ENCODE measurements at regions not wholly inside any gene's neighbourhood (a gene's known extent, or its start where the extent isn't known, plus 50 kb on each side); places are given as distances from the start of the nearest gene placed in this dataset.

DNA sequence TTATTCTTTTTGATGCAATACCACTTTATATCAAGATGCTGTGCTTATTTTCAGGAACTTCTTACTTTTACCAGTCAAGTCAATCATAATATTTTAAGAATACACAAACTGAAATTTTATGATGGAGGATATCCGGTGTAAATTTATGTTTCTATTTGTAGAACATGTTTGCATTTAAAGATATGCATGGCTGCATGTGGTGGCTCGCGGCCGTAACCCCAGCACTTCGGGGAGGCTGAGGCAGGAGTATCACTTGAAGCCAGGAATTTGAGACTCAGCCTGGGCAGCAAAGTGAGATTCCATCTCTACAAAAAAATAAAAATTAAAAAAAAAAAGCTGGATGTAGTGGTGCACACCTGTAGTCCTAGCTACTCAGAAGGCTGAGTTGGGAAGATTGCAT, 73.5 kb upstream of the ALDH1A1 start:
- TF ChIP-seq, protein P1, sequence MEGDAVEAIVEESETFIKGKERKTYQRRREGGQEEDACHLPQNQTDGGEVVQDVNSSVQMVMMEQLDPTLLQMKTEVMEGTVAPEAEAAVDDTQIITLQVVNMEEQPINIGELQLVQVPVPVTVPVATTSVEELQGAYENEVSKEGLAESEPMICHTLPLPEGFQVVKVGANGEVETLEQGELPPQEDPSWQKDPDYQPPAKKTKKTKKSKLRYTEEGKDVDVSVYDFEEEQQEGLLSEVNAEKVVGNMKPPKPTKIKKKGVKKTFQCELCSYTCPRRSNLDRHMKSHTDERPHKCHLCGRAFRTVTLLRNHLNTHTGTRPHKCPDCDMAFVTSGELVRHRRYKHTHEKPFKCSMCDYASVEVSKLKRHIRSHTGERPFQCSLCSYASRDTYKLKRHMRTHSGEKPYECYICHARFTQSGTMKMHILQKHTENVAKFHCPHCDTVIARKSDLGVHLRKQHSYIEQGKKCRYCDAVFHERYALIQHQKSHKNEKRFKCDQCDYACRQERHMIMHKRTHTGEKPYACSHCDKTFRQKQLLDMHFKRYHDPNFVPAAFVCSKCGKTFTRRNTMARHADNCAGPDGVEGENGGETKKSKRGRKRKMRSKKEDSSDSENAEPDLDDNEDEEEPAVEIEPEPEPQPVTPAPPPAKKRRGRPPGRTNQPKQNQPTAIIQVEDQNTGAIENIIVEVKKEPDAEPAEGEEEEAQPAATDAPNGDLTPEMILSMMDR (IDR thresholded peaks at IDR 0.05) = no peak
- TF ChIP-seq, protein P2, sequence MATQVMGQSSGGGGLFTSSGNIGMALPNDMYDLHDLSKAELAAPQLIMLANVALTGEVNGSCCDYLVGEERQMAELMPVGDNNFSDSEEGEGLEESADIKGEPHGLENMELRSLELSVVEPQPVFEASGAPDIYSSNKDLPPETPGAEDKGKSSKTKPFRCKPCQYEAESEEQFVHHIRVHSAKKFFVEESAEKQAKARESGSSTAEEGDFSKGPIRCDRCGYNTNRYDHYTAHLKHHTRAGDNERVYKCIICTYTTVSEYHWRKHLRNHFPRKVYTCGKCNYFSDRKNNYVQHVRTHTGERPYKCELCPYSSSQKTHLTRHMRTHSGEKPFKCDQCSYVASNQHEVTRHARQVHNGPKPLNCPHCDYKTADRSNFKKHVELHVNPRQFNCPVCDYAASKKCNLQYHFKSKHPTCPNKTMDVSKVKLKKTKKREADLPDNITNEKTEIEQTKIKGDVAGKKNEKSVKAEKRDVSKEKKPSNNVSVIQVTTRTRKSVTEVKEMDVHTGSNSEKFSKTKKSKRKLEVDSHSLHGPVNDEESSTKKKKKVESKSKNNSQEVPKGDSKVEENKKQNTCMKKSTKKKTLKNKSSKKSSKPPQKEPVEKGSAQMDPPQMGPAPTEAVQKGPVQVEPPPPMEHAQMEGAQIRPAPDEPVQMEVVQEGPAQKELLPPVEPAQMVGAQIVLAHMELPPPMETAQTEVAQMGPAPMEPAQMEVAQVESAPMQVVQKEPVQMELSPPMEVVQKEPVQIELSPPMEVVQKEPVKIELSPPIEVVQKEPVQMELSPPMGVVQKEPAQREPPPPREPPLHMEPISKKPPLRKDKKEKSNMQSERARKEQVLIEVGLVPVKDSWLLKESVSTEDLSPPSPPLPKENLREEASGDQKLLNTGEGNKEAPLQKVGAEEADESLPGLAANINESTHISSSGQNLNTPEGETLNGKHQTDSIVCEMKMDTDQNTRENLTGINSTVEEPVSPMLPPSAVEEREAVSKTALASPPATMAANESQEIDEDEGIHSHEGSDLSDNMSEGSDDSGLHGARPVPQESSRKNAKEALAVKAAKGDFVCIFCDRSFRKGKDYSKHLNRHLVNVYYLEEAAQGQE (IDR thresholded peaks at IDR 0.05; ENCODE audit: insufficient read depth in 1 of 2, low read depth in 2 of 2, low read length in 1 of 2) = no peak
- no peak for TF ChIP-seq TCF7L2 (IDR thresholded peaks at IDR 0.05; ENCODE audit: low read depth, low read length)
- TF ChIP-seq POLR2AphosphoS5 (IDR thresholded peaks at IDR 0.05; ENCODE audit: low read depth, low read length) = no peak
- TF ChIP-seq SIN3A (IDR thresholded peaks at IDR 0.05; ENCODE audit: borderline replicate concordance, insufficient read depth, low read depth, low read length) = no peak
- POLR2A ChIA-PET = no interaction called here
- ATAC-seq = no peak
- in situ Hi-C loops (cut with HindIII; ENCODE audit: low pct_unique_long_range_greater_than_20kb, low sequenced_read_pairs) = no loop called here
- H3K4me3 ChIP-seq (ENCODE audit: low read depth in 2 of 2, low read length in 2 of 2) = no peak overlapping the region
- BruUV-seq (replicated peaks) = no TSS peak
- intact Hi-C loops (cut with micrococcal nuclease; ENCODE audit: unreplicated experiment) = no loop called here
- no peak overlapping the region for H3K27ac ChIP-seq (ENCODE audit: low read length)
- H3K27me3 ChIP-seq (ENCODE audit: control insufficient read depth, insufficient read depth, low read length) = no peaks in the 10 kb centered on the region
- H3K9me3 ChIP-seq (ENCODE audit: control insufficient read depth, insufficient read depth, low read depth, low read length) = no peaks in the 10 kb centered on the region
- no peaks in the 10 kb centered on the region for H3K4me1 ChIP-seq (ENCODE audit: control insufficient read depth, insufficient read depth, low read length)
- DNase-seq (ENCODE audit: low read depth, low spot score) = no peak
- CTCF ChIA-PET = no interaction called here
- no peaks in the 10 kb centered on the region for H3K36me3 ChIP-seq (ENCODE audit: control insufficient read depth, insufficient read depth, low read length)

DNA sequence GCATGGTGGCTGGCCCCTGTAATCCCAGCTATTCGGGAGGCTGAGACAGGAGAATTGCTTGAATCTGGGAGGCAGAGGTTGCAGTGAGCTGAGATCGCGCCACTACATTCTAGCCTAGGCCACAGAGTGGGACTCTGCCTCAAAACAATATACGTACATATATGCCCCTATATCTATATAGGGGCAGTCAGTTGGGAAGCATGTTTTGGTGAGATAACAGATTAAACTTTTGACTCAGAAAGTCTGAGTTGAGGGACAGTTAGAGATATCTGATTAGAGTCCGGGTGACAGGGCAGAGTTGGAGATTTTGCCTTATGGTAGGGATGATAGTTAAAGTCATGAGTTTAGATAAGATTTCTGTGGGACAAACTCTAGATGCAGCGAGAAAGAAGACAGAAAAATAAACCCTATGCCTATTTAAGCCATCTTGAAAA, 71.8 kb upstream of the ALDH1A1 start:
- no peaks in the 10 kb centered on the region for H3K36me3 ChIP-seq (ENCODE audit: control insufficient read depth, insufficient read depth, low read length)
- CTCF ChIA-PET = no interaction called here
- no peaks in the 10 kb centered on the region for H3K27me3 ChIP-seq (ENCODE audit: control insufficient read depth, insufficient read depth, low read length)
- H3K9me3 ChIP-seq (ENCODE audit: control insufficient read depth, insufficient read depth, low read depth, low read length) = no peaks in the 10 kb centered on the region
- intact Hi-C loops (cut with micrococcal nuclease; ENCODE audit: unreplicated experiment) = loop anchor here (5.0 kb wide), 1 partner anchor 167 kb away; no protein-coding TSS in a partner anchor
- TF ChIP-seq POLR2AphosphoS5 (IDR thresholded peaks at IDR 0.05; ENCODE audit: low read depth, low read length) = no peak
- TF ChIP-seq SIN3A (IDR thresholded peaks at IDR 0.05; ENCODE audit: borderline replicate concordance, insufficient read depth, low read depth, low read length) = no peak
- no peak for TF ChIP-seq TCF7L2 (IDR thresholded peaks at IDR 0.05; ENCODE audit: low read depth, low read length)
- TF ChIP-seq, protein P2 (IDR thresholded peaks at IDR 0.05; ENCODE audit: insufficient read depth in 1 of 2, low read depth in 2 of 2, low read length in 1 of 2) = no peak
- TF ChIP-seq, protein P1 (IDR thresholded peaks at IDR 0.05) = no peak
- no peak overlapping the region for H3K4me3 ChIP-seq (ENCODE audit: low read depth in 2 of 2, low read length in 2 of 2)
- H3K4me1 ChIP-seq (ENCODE audit: control insufficient read depth, insufficient read depth, low read length) = no peaks in the 10 kb centered on the region
- ATAC-seq (no peak), DNase-seq (ENCODE audit: low read depth, low spot score) (no peak)
- H3K27ac ChIP-seq (ENCODE audit: low read length) = no peak overlapping the region
- in situ Hi-C loops (cut with HindIII; ENCODE audit: low pct_unique_long_range_greater_than_20kb, low sequenced_read_pairs) = no loop called here
- BruUV-seq (replicated peaks) = no TSS peak
- POLR2A ChIA-PET = no interaction called here

Data from Panc1 (cell line).